PC-3 (cell line): ENCODE measurements at regions not wholly inside any gene's neighbourhood (a gene's known extent, or its start where the extent isn't known, plus 50 kb on each side); places are given as distances from the start of the nearest gene placed in this dataset.

Experiments used
- ATAC-seq: fragments of 200-7000 bp; cut with Tn5 transposase; 2 replicates; pipeline ENCODE4 v1.9.1; 2020; ENCODE audit warnings: mild to moderate bottlenecking, moderate library complexity
- BruUV-seq: library from RNA; stranded (reverse); fragments of 400-500 nt; replicated peaks from 2 replicates; lab custom pipeline; 2021; lab: Mats Ljungman, UMichigan
- CTCF ChIA-PET: fragments of 300-600 bp; sonication (Branson Sonifier 250); formaldehyde crosslinking; loops from one replicate; lab custom pipeline; 2022; ENCODE audit warnings: antibody characterized with exemption; lab: Charles Lee
- POLR2A ChIA-PET: fragments of 300-600 bp; sonication (Branson Sonifier 250); formaldehyde crosslinking; loops from one replicate; lab custom pipeline; 2022; ENCODE audit warnings: antibody characterized with exemption; ENCODE audit not compliant: unreplicated experiment; lab: Charles Lee
- DNase-seq: peaks from one replicate; pipeline ENCODE4 v3.0.0-alpha.2; 2015
- H2AFZ ChIP-seq: fragments of 300-600 bp; sonication (generic); 2 replicates; pipeline ENCODE4 v1.6.0; 2016; ENCODE audit warnings: antibody characterized with exemption, low read length
- H3F3A ChIP-seq: fragments of 300-600 bp; sonication (generic); one replicate; pipeline ENCODE4 v1.6.0; 2017; ENCODE audit warnings: antibody characterized with exemption, low read length, control low read depth, mild to moderate bottlenecking; ENCODE audit not compliant: unreplicated experiment
- H3K27ac ChIP-seq: fragments of 300-600 bp; sonication (generic); 2 replicates; pipeline ENCODE4 v1.5.1; 2016; ENCODE audit warnings: mild to moderate bottlenecking, low read length
- H3K27me3 ChIP-seq: fragments of 300-600 bp; sonication (generic); 2 replicates; pipeline ENCODE4 v1.6.1; 2016; ENCODE audit warnings: low read length, mixed read lengths
- H3K36me3 ChIP-seq: fragments of 300-600 bp; sonication (generic); 2 replicates; pipeline ENCODE4 v1.6.1; 2016; ENCODE audit warnings: low read depth, mixed run types, low read length, mixed read lengths
- H3K4me1 ChIP-seq: fragments of 300-600 bp; sonication (generic); 2 replicates; pipeline ENCODE4 v1.5.1; 2016; ENCODE audit warnings: low read length; ENCODE audit not compliant: insufficient read depth
- H3K4me2 ChIP-seq: fragments of 300-600 bp; sonication (generic); 2 replicates; pipeline ENCODE4 v1.6.0; 2016; ENCODE audit warnings: low read length
- H3K4me3 ChIP-seq: fragments of 300-600 bp; sonication (generic); 2 replicates; pipeline ENCODE4 v1.5.1; 2016; ENCODE audit warnings: mild to moderate bottlenecking, low read length, mixed read lengths
- H3K79me2 ChIP-seq: fragments of 300-600 bp; sonication (generic); 2 replicates; pipeline ENCODE4 v1.6.1; 2017; ENCODE audit warnings: low read length, mixed read lengths
- H3K9ac ChIP-seq: fragments of 300-600 bp; sonication (generic); 2 replicates; pipeline ENCODE4 v1.6.0; 2016; ENCODE audit warnings: mild to moderate bottlenecking, low read length
- H3K9me2 ChIP-seq: fragments of 300-600 bp; sonication (generic); replicated peaks from 2 replicates; pipeline ENCODE4 v1.6.1; 2016; ENCODE audit warnings: mixed run types, low read length, mixed read lengths
- H3K9me3 ChIP-seq: fragments of 300-600 bp; sonication (generic); 2 replicates; pipeline ENCODE4 v1.6.1; 2016; ENCODE audit warnings: low read length, mixed read lengths
- H4K20me1 ChIP-seq: fragments of 300-600 bp; sonication (generic); 2 replicates; pipeline ENCODE4 v1.6.1; 2016; ENCODE audit warnings: low read length, mixed read lengths
- EZH2 ChIP-seq: fragments of 300-600 bp; sonication (generic); IDR thresholded peaks from one replicate; pipeline ENCODE4 v1.6.1; 2017; ENCODE audit warnings: antibody characterized with exemption, mild to moderate bottlenecking, low read length; ENCODE audit not compliant: unreplicated experiment
- EZH2phosphoT487 ChIP-seq: fragments of 300-600 bp; sonication (generic); IDR thresholded peaks from 2 replicates; pipeline ENCODE4 v1.6.1; 2018; ENCODE audit warnings: mild to moderate bottlenecking, antibody characterized with exemption, low read length, borderline replicate concordance
- intact Hi-C: fragments of 100-400 bp; cut with micrococcal nuclease; formaldehyde crosslinking; loops from 2 replicates; pipeline ENCODE4 v1.9.0; 2023
- TF ChIP-seq, protein P1 (sequence below): fragments of 300-600 bp; sonication (generic); conservative IDR thresholded peaks from 2 replicates; pipeline ENCODE4 v1.5.1; 2017; ENCODE audit warnings: antibody characterized with exemption, low read depth, mild to moderate bottlenecking, low read length

DNA sequence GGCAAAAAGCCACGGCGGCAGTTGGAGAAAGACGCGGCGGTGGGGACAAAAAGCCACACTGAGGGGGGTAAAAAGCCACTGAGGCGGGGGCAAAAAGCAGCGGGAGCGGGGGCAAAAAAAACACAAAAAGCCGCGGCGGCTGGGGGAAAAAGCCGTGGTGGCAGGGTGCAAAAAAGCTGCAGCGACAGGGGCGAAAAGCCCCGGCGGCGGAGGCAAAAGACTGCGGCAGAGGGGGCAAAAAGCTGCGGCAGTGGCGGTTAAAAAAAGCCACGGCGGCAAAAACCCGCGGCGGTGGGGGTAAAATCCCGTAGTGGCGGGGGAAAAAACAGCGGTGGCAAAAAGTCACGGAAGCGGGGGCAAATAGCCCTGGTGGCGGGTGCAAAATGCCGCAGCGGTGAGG is 527.3 kb downstream of the ZNF33B start:
- Histone ChIP-seq H3K4me2 (no peak overlapping the region), H3K4me3 (no peak overlapping the region), H3K4me1 (no peaks in the 10 kb centered on the region), H2AFZ (no peak overlapping the region), H3F3A (no peaks in the 10 kb centered on the region), H3K27me3 (no peaks in the 10 kb centered on the region), H3K9me2 (no peaks in the 10 kb centered on the region), H4K20me1 (no peaks in the 10 kb centered on the region), H3K9me3 (no peaks in the 10 kb centered on the region), H3K27ac (no peak overlapping the region), H3K79me2 (no peaks in the 10 kb centered on the region), H3K36me3 (no peaks in the 10 kb centered on the region), H3K9ac (no peak overlapping the region)
- ChIA-PET CTCF (no interaction called here), POLR2A (no interaction called here)
- BruUV-seq = no TSS peak
- intact Hi-C loops = no loop called here
- TF ChIP-seq EZH2 = no peak
- TF ChIP-seq, protein P1, sequence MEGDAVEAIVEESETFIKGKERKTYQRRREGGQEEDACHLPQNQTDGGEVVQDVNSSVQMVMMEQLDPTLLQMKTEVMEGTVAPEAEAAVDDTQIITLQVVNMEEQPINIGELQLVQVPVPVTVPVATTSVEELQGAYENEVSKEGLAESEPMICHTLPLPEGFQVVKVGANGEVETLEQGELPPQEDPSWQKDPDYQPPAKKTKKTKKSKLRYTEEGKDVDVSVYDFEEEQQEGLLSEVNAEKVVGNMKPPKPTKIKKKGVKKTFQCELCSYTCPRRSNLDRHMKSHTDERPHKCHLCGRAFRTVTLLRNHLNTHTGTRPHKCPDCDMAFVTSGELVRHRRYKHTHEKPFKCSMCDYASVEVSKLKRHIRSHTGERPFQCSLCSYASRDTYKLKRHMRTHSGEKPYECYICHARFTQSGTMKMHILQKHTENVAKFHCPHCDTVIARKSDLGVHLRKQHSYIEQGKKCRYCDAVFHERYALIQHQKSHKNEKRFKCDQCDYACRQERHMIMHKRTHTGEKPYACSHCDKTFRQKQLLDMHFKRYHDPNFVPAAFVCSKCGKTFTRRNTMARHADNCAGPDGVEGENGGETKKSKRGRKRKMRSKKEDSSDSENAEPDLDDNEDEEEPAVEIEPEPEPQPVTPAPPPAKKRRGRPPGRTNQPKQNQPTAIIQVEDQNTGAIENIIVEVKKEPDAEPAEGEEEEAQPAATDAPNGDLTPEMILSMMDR = no peak
- TF ChIP-seq EZH2phosphoT487 = no peak
- ATAC-seq (no peak), DNase-seq (no peak)
